ENCODE measurements at regions not wholly inside any gene's neighbourhood (a gene's known extent, or its start where the extent isn't known, plus 50 kb on each side); places are given as distances from the start of the nearest gene placed in this dataset.

DNA sequence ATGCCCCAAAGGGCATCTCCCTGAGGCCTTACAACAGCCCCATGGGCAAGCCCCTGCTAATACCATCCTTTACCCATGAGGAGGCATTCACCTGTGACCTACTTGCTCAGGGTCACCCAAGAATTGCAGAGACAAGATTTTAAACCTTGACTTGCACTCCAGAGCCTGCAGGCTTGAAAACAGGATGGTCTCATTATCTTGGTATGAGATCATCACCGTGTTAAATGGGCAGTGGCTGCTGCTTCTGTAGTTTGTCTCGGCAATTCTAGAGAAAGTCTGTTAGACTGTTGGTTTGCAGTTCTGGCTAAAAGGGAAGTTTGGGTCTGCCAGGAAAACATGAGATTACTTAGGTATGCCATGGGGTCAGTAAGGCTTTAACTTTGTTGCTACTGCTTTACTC is 698.9 kb downstream of the GALR1 start:
- no peak for DNase-seq

DNA sequence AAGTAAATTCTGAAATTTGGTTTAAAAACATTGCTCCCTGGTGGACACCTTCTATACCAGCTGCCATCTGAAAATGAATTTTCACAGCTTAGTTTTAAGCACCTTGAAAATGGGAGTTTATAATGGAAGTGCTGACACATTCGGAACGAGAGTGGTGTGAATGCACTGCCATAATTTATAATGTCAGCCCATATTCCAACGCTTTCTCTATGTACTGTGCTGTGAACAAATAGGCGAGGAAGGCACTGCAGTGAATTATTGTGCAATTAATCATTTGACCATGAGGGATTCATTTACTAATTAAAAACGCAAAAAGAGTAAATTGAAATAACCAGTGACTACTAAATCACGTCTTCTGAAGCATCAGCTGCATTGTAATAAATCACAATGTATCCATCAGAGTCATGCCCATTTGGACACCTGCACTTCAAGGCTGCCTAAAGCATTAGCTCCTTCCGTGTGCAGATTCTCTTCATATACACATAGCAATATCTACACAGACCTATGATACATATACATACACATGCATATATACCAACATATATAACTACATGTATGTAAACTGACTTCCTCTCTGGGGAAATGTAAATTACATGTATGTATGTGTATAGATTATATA is 699.8 kb downstream of the GALR1 start:
- DNase-seq = no peak

DNA sequence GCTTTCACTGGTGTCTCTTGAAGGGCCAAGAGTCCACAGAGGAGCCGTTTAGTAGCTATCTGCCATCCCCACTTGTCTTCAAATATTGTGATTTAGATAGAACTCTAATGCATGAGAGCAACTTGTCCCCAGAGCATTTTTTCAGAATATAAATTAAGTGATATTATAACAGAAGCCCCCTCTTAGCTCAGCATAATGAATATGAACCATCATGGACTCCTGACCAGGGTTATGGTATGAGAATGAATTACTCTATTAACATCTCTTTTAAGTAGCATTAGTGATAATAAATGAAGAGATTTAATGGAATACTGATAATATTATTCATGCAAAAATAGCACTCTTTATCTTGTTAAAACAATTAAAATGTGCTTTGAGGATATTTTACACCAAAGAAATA is 709.6 kb downstream of the GALR1 start:
- DNase-seq = no peak

DNA sequence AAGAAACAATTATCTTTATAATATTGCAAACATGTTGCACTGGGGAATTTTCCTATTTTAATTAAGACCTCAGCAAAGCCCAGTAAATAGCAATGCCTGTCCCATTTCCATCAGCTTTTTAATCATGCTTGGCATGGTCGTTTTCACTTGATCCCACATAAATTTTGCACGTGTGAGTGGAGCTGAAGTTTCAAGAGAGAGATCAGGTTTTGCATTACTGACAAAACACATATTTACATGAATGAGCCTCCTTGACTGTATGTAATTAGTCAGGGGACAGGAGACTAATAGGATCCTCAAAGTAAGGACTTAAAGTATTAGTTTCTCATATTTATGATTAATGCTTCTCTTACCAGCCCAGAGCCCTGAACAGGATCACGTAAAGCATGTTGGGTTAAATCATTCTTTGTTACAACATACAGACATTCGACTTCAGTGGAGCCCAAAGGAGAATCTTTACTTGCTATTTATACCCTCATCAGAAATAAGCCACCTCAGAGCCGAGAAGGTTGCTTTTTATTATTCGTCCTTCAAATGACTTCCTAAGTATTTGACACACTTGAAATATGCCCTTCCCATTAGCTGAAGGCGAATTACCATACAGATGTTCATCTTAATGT is 711.3 kb downstream of the GALR1 start:
- no peak for DNase-seq

DNA sequence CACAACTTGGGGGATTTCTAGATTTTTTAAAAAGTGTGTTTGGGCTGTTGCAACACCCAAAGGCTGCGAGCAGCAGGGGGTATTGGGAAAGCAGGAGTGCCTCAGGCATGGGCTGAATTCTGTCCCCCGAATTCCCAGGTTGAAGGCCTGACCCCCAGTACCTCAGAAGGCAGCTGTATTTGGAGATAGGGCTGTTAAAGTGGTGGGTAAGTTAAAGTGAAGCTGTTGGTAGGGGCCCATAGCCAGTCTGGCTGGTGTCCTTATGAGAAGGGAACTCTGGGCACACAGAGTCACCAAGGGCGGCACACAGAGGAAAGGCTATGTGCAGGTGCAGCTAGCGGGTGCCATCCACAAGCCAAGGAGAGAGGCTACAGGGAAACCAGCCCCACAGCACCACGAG is 717.4 kb downstream of the GALR1 start:
- DNase-seq = no peak

DNA sequence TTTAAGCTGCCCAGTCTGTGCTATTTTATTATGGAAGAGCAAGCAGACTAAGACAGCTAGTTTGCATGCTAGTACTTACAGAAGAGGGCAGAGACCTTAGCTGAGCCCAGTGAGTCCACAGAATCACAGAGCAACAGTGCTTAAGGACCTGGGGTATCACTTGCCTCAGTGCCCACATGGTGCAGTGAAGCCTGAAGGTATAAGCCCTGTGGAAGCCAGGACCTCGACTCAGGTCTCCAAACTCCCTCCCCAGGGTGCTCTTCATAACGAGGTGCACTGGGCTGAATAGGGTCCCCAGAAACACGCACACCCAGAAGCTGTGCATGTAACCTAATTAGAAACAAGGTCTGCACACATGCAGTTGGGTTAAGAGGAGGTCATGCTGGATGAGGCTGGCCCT is 718.1 kb downstream of the GALR1 start:
- no peak for DNase-seq

DNA sequence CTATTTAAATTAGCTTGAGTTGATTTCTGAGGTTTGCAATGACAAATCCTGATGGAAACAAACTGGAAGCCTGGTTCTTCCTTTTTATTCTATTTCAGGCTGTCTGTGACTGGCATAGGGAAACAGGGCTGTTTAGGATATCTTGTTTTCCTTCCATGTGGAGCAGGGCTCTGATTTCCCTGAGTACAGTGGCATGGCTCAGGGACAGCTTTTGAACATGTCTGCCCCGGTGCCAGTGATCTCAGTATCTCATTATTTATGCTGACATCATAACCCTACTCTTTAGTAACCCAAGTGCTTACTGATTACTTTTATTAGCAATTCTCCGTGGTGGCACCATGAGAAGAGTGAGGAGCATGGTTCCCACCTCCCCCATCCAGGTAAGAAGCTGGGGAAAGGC is 720.3 kb downstream of the GALR1 start:
- DNase-seq = no peak

DNA sequence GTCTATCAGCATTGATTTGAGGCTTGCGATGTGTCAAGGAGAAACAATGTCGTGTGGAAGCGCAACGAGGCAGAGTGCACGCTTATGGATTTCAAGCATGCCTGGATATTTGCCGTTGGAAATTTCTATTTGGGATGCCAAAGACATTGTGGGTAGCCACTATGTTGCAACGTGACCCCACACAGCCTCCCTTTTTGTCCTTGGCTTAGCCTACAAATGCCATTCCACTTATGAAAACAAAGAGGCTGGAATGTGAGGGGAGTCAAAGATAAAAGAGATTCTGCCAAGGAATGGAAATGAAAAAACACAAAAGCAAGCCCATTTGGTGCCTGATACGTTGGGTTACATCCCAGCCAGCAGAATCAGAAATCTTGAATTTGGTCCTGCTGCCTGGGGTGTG is 721.2 kb downstream of the GALR1 start:
- no peak for DNase-seq

DNA sequence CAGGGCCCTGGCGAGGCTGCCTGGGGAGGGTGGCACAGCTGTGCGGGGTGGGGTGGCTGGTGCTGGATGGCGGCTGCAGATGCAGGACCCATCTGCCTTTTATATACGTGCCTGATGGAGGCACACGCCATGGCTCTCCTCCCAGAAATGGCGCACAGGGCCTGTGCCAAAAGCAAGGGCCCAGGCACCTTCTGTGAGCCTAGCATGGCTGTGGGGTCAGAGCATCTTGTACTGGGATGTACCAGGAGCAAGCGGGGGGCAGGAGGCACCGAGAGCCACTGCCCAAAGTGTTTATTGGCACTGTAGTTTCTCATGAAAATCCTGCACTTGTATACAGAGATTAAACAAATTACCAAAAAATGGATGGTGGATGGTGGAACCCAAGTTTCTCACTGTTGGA is 724.1 kb downstream of the GALR1 start:
- DNase-seq = no peak

DNA sequence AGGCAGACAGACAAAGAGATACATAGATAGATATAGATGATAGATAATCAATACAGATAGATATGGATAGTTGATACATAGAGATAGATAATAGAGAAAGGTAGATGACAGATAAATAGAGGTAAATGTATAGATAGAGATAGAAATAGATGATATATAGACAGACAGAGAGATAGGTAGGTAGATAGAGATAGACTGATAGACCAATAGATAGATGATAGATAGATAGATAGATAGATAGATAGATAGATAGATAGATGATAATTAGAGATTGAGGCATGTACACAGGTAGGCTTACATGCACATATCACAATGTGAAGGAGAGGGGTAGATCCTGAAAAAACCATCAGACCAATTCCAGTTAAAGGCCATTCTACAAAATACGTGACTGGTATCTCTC is 724.7 kb downstream of the GALR1 start:
- DNase-seq = no peak

DNA sequence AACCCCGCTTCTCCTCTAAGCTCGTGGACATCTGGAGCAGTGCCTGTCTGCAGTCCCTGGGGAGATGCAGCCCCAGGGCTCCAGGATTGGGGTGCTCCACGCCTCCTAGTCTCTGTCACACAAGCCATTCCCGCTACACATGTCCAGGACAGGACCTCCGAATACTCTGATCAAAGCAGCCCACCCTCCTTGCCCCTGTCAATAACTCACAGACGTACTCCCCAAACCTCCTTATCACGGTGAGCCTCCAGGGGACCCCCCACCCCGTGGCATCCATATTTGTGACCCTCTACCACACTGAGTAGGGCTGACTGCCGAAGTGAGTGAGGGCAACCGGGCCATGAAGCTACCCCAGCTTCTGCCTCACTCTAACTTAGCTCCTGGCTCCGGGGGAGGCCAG is 727.7 kb downstream of the GALR1 start:
- DNase-seq = no peak

DNA sequence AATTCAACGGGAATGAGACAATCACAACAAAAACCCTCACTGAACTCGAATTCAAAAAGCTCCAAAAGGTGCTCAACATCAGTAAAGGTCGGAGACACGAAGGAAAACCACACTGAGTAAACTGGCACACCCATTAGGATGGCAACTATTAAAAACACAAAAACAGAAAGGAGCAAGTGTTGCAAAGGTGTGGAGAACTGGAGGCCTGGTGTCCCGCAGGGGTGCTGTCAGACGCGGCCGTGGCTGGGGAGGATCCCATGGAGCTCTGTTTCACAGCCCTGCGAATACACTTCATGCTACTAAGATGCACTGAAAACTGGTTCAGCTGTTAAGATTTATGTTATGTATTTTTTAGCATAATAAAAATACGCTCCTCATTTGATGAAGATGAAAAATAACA is 730.6 kb downstream of the GALR1 start:
- no peak for DNase-seq

DNA sequence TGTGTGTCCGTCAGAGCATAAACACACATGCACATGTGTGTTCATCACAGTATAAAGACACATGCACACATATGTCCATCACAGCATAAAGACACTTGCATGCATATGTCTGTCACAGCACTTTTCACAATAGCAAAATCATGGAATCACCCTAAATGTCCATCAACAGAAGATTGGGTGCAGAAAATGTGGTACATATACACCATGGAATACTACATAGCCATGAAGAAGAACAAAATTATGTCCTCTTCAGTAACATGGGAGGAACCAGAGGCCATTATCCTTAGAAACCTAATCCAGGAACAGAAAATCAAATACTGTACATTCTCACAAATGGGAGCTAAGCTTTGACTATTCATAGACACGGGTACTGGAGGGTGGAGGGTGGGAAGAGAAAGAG is 732.2 kb downstream of the GALR1 start:
- DNase-seq = no peak

DNA sequence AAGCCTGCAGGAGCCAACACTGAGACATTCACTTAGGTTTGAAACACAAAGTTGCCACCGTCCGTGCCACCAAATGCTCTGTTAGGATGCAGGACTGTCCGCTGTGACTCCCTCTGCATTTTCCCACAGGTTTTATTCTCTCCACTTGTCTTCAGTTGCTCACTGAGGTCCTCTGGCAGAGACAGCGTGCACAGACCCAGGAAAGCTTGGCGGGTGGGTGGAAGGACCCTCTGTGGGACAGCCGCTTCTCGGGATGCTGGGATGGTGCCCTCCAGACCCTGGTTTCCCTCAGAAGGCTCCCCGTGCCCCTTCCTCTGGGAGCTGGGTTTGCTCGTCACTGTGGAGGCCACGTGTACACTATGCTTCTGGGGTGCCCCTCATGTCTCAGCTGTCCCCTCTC is 733.6 kb downstream of the GALR1 start:
- DNase-seq = no peak

DNA sequence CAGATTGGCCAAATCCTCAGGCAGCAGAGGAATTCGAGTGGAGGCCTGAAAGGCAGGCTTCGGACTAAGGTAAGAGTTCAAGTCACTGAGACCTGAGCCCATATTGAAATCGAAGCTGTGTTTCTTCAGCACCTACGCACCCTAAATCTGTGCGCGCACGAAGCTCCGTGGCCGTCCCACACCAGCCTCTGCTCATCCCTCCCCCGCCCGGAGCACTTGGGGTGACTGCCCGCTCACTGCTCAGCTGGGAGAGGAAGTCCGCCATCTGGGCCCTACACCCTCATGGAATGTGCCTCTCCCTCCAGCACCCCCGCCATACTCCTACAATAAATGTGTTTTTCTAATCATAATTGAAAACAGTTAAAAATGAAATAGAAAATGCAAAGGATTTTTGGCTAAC is 734.5 kb downstream of the GALR1 start:
- DNase-seq = no peak

DNA sequence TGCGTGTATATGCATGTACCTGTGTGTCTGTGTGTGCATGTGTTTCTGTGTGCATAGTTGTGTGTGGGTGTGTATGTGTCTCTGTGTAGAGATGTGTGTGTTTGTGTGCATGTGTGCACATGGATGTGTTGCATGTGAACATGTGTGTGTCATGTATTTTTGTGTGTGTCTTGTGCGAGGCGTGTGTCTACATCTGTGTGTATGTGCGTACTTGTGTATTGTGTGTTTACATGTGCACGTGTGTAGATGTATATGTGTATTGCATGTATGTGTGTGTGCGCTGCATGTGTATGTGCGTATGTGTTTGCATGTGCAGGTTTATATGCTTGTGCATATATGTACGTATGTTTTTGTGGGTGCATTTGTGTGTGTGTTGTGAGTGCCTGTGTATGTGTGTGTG is 735.2 kb downstream of the GALR1 start:
- DNase-seq = no peak

DNA sequence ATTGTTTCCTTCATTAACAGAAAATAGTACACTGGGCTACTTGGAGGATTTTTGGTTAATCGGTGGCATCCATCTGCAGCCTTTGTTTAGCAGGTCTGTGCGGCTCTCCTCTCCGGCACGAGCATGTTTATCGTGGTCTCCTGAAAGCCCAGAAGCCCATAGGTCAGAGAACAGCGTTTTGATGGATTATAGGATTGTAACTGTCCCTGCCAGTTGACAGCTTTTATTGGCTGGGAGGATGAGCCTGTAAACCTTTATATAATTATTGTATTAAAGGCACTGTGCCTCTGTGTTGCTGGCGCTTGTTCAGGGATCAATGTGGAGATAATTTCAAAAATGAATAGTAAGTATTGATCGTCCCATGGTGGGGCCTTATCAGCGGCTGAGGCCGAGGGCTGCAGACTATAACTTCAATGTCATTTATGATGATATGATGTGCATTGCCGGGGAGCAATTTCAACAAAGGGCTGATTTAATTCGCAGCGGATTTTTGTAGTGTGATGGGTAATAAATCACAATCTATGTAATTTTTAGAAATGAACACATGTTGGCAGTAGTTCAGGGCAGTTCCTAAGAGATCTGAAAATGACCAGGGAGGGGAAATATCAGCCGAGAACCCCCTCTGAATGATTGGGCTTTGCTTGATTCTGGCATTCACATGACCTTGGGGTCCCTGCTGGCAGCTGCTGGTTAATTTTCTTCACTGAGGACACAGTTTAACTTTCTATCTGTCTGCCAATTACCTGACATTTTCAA is 736.1 kb downstream of the GALR1 start:
- no peak for DNase-seq

DNA sequence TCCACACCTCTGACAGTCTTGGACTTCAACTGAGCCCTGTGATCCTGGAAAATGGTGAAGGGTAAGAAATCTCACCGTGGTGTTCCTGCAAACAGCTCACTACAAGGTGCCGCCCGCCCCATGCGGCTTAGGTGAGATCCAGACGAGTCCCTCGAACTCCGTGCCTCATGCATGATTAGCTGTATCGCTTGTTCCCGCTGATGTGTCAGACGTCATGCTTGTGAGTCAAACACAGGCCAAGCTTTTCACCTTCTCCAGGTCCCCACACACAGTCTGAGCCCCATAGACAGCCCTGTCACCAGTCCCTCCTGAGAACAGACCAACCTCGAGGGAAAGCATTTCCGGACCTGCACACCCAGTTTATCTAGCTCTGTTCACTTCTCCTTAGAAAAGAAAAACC is 740.5 kb downstream of the GALR1 start:
- DNase-seq = no peak

DNA sequence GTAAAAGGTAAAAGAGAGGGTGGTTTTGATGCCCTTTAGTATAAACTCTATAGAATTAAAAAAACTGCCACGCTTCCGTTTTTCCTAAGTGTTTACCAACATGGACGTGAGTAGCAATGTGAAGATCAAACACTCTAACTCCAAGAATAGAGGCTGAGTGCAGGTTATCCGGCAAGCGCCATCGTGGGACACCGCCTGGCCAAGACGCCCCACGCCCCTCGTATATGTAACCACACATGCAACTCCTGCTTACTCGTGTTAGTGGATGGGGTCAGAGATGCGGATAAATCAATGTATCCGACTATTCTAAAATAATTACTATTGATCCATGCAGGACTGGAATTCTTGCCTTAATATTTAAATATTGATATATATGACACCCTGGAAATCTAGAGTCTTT is 741.3 kb downstream of the GALR1 start:
- no peak for DNase-seq

DNA sequence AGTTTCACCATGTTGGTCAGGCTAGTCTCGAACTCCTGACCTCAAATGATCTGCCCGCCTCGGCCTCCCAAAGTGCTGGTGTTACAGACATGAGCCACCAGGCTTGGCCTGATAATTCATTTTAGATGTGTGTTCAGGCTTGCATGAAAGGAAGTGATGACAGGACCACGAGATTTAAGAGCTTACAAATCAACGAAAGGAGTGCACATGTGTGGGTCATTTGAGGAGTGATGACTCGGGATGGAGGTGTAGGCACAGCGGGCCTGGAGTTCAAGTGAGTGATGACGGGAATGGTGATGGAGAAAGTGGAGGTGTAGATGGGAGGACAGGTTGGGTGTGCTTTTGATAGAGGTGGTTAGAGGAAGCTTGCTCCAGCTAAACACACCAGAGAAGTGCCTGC is 742.4 kb downstream of the GALR1 start:
- DNase-seq = no peak

DNA sequence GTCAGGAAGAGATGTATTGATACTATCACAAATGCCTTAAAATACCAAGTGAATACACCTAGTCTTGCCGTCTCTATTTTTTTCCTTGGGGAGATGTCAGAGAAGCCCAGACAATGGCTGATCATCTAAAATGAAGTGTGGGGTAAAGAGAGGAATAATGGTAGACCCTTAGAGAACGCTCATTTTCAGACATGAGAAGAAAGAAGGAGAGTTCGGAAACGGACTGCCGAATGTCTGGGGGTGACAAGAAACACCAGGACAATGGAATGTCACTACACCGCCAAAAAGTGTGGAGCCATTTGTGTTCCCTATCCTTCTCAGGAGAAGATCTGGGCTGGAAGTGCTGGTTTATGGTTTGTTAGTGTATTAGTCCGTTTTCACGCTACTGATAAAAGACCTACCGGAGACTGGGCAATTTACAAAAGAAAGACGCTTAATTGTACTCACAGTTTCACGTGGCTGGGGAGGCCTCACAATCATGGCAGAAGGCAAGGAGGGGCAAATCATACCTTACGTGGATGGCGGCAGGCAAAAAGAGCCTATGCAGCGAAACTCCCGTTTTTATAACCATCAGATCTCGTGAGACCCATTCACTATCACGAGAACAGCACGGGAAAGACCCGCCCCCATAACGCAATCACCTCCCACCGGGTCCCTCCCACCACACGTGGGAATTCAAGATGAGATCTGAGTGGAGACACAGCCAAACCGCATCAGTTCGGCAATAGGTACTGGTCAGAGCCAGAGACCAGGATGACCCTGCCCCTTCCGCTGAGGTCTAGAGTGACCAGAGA is 743.7 kb downstream of the GALR1 start:
- no peak for DNase-seq

DNA sequence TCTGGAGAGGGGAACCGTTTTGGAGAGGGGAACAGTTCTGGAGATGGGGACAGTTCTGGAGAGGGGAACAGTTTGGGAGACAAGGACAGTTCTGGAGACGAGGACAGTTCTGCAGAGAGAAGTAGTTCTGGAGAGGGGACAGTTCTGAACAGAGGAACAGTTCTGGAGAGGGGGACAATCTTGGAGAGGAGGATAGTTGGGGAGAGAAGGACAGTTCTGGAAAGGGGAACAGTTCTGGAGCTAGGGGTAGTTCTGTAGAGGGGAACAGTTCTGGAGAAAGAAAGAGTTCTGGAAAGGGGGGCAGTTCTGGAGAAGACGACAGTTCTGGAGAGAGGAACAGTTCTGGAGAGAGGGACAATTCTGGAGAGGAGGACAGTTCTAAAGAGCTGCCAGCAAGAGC is 745.9 kb downstream of the GALR1 start:
- DNase-seq = no peak

DNA sequence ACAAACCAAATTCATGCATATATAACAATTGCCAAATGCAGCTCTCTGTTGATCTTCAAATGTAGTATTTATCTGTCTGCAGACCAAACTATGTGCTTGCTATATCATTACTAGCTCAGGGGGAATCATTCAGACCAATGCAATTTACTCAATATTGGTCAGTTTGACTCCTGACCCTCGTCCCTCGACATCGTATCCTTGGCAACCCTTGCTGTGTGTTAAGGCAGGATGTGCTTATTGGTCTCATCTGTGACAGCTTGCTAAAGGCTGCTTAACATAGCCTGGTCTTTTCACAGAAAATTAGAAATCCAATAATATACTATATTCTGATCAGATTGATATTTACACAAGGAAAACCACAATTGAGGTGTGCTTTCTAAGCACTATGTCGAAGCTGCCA is 747.1 kb downstream of the GALR1 start:
- DNase-seq = no peak

DNA sequence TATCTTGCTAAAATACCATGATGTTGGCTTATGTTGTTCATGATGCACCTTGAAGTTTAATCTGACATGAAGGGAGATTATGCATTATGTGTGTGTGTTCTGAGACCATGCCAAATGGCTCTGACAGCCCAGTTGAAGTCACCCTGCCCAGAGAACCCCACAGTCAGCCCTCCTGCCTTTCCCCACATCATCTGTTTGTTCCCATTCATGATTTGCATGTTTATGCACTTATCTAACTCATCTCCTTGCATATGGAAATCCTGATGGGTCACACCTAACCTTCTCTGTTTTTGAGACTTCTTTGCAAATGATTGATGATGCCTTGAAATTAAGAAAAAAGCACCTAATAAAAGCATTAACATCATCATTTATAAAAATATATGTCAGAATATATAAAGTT is 752.2 kb downstream of the GALR1 start:
- DNase-seq = no peak

All from right hindlimb (tissue), 1 donor.